OCI-LY1 (cell line): ENCODE measurements at regions not wholly inside any gene's neighbourhood (a gene's known extent, or its start where the extent isn't known, plus 50 kb on each side); places are given as distances from the start of the nearest gene placed in this dataset.

ENCODE experiments used
- H2AFZ ChIP-seq: fragments of 200-600 bp; sonication (generic), shearing (Covaris generic); 2 replicates; pipeline ENCODE4 v1.6.0; 2014; ENCODE audit warnings: antibody characterized with exemption, mild to moderate bottlenecking, low read length
- H3F3A ChIP-seq: fragments of 200-600 bp; sonication (generic), shearing (Covaris generic); 2 replicates; pipeline ENCODE4 v1.6.0; 2014; ENCODE audit warnings: mild to moderate bottlenecking, antibody characterized with exemption, low read length, moderate library complexity; ENCODE audit not compliant: insufficient read depth
- H3K27ac ChIP-seq: fragments of 200-600 bp; sonication (generic); 2 replicates; pipeline ENCODE4 v1.5.1; 2014; ENCODE audit warnings: low read length, mixed run types, mild to moderate bottlenecking, low read depth; ENCODE audit not compliant: poor library complexity, severe bottlenecking
- H3K27me3 ChIP-seq: fragments of 200-600 bp; sonication (generic); 2 replicates; pipeline ENCODE4 v1.6.0; 2014; ENCODE audit warnings: antibody characterized with exemption, mild to moderate bottlenecking, low read length, moderate library complexity; ENCODE audit not compliant: insufficient read depth
- H3K36me3 ChIP-seq: fragments of 200-600 bp; sonication (generic); 2 replicates; pipeline ENCODE4 v1.6.1; 2014; ENCODE audit warnings: mild to moderate bottlenecking, antibody characterized with exemption, low read length, moderate library complexity, mixed read lengths; ENCODE audit not compliant: insufficient read depth
- H3K4me1 ChIP-seq: fragments of 200-600 bp; sonication (generic); 2 replicates; pipeline ENCODE4 v1.5.1; 2014; ENCODE audit warnings: mild to moderate bottlenecking, low read length, moderate library complexity; ENCODE audit not compliant: insufficient read depth, severe bottlenecking
- H3K4me2 ChIP-seq: fragments of 200-600 bp; sonication (generic), shearing (Covaris generic); 2 replicates; pipeline ENCODE4 v1.6.1; 2014; ENCODE audit warnings: low read length
- H3K4me3 ChIP-seq: fragments of 200-600 bp; sonication (generic); 2 replicates; pipeline ENCODE4 v1.5.1; 2014; ENCODE audit warnings: low read length, low read depth, mild to moderate bottlenecking, mixed read lengths; ENCODE audit not compliant: poor library complexity, severe bottlenecking
- H3K79me2 ChIP-seq: fragments of 200-600 bp; shearing (Covaris generic); 2 replicates; pipeline ENCODE4 v1.6.1; 2016; ENCODE audit warnings: mixed run types, low read length, mixed read lengths; ENCODE audit not compliant: insufficient read depth
- H3K9ac ChIP-seq: fragments of 200-600 bp; sonication (generic), shearing (Covaris generic); 2 replicates; pipeline ENCODE4 v1.6.1; 2014; ENCODE audit warnings: mild to moderate bottlenecking, low read length, mixed read lengths
- H3K9me2 ChIP-seq: fragments of 200-600 bp; sonication (generic), shearing (Covaris generic); 2 replicates; pipeline ENCODE4 v1.6.1; 2014; ENCODE audit warnings: low read depth, mild to moderate bottlenecking, low read length, mixed read lengths
- H3K9me3 ChIP-seq: fragments of 200-600 bp; shearing (Covaris generic); 2 replicates; pipeline ENCODE4 v1.6.1; 2014; ENCODE audit warnings: low read length, mixed read lengths
- H4K20me1 ChIP-seq: fragments of 200-600 bp; sonication (generic), shearing (Covaris generic); 2 replicates; pipeline ENCODE4 v1.6.0; 2016; ENCODE audit warnings: mild to moderate bottlenecking, low read length; ENCODE audit not compliant: insufficient read depth
- EZH2 ChIP-seq: fragments of 200-600 bp; sonication (generic), shearing (Covaris generic); IDR thresholded peaks from 2 replicates; pipeline ENCODE4 v1.8.0; 2017; ENCODE audit warnings: borderline replicate concordance, mixed run types, mild to moderate bottlenecking, antibody characterized with exemption, low read length, moderate library complexity, mixed read lengths
- TF ChIP-seq, protein P1 (sequence below): fragments of 200-600 bp; sonication (generic), shearing (Covaris generic); IDR thresholded peaks from 2 replicates; pipeline ENCODE4 v1.5.1; 2017; ENCODE audit warnings: mild to moderate bottlenecking, antibody characterized with exemption, low read length, moderate library complexity, mixed read lengths

DNA sequence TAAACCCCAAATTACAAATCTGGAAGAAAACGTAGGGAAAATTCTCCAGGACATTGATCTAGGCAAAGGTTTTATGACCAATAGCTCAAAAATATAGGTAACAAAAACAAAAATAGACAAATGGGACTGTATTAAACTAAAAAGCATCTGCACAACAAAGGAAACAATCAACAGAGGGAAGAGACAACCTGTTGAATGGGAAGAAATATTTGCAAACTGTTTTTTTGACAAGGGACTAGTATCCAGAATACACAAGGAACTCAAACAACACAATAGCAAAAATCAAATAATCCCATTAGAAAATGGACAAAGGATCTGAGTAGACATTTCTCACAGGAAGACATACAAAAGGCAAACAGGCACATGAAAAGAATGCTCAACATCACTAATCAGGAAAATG lies 386.3 kb downstream of the ENC1 start:
- H3K9me2 ChIP-seq = no peaks in the 10 kb centered on the region
- H3K4me2 ChIP-seq = no peak overlapping the region
- H3K27me3 ChIP-seq = no peaks in the 10 kb centered on the region
- no peak overlapping the region for H3K27ac ChIP-seq
- no peaks in the 10 kb centered on the region for H3K4me1 ChIP-seq
- H3K36me3 ChIP-seq = no peaks in the 10 kb centered on the region
- H2AFZ ChIP-seq = no peak overlapping the region
- H3K9me3 ChIP-seq = no peaks in the 10 kb centered on the region
- H3K79me2 ChIP-seq = no peaks in the 10 kb centered on the region
- H3K4me3 ChIP-seq = no peak overlapping the region
- no peaks in the 10 kb centered on the region for H3F3A ChIP-seq
- H4K20me1 ChIP-seq = no peaks in the 10 kb centered on the region
- no peak overlapping the region for H3K9ac ChIP-seq
- no peak for TF ChIP-seq EZH2
- TF ChIP-seq, protein P1, sequence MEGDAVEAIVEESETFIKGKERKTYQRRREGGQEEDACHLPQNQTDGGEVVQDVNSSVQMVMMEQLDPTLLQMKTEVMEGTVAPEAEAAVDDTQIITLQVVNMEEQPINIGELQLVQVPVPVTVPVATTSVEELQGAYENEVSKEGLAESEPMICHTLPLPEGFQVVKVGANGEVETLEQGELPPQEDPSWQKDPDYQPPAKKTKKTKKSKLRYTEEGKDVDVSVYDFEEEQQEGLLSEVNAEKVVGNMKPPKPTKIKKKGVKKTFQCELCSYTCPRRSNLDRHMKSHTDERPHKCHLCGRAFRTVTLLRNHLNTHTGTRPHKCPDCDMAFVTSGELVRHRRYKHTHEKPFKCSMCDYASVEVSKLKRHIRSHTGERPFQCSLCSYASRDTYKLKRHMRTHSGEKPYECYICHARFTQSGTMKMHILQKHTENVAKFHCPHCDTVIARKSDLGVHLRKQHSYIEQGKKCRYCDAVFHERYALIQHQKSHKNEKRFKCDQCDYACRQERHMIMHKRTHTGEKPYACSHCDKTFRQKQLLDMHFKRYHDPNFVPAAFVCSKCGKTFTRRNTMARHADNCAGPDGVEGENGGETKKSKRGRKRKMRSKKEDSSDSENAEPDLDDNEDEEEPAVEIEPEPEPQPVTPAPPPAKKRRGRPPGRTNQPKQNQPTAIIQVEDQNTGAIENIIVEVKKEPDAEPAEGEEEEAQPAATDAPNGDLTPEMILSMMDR = no peak

DNA sequence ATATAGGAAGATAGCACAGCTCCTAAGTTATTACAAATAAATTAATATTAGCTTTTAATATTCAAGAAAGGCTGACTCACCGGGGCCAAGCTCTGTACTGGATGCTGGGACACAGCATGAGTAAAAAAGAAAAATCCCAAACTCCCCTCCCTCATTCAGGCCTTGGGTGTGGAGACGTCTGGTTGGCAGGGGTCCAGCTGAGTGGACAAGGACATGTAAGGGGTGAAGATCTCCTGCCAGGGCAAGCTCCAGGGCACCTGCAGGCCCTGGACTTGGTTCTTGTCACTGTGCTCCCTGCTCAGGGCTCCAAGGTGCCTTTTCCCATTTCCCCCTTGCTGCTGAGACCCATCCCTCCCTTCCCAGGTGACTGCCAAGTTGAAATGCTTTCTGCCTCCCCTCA lies 388.5 kb downstream of the ENC1 start:
- no peaks in the 10 kb centered on the region for H3K9me3 ChIP-seq
- no peak overlapping the region for H3K4me2 ChIP-seq
- no peak overlapping the region for H2AFZ ChIP-seq
- H3K9ac ChIP-seq = no peak overlapping the region
- no peaks in the 10 kb centered on the region for H3K36me3 ChIP-seq
- no peaks in the 10 kb centered on the region for H3K9me2 ChIP-seq
- H3F3A ChIP-seq = no peaks in the 10 kb centered on the region
- TF ChIP-seq, protein P1 = no peak
- no peak for TF ChIP-seq EZH2
- no peak overlapping the region for H3K27ac ChIP-seq
- no peak overlapping the region for H3K4me3 ChIP-seq
- H4K20me1 ChIP-seq = no peaks in the 10 kb centered on the region
- H3K4me1 ChIP-seq = no peaks in the 10 kb centered on the region
- H3K79me2 ChIP-seq = no peaks in the 10 kb centered on the region
- H3K27me3 ChIP-seq = no peaks in the 10 kb centered on the region

DNA sequence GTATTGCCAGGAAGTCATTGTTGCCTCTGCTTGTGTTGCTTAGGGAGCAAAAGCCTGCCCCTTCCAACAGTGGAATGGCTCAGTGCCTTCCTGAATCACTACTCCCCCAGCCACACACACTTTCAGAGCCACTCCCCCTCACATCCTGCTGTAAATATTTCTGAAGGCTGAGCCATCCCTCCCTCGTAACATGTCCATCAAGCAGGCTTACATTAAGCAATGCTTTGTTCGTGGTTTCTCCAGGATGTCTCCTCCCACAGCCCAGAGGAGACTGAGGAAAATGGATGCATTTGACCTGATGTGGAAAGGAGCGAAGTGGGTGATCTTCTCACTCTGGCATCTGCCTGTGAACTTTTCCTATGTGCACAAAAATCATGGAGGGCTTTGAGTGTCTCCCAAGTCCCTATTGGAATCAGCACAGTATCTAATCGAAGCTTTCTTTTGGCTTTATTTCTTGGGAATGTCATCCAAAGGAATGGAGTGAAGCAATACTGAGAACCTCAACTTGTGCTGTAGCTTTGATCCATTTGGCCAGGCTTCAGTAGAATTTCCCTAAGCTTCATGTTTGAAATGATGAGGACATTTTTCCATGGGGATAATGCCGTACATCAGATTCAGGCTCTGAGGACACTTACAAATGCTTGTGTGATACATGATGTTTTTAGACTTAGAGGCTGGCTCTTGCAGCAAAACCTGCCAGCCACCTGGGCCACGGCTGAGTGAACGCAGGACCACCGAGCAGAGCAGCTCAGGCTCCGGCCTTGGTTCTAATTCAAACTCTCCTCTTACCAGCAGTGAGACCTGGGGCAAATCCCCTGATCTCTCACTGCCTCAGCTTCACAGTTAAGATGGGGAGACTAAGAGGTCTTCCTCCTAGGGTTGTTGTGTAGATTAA lies 389.1 kb downstream of the ENC1 start:
- Histone ChIP-seq H4K20me1 (no peaks in the 10 kb centered on the region), H3K27me3 (no peaks in the 10 kb centered on the region), H3K9me3 (no peaks in the 10 kb centered on the region), H3K4me2 (no peak overlapping the region), H3K9ac (no peak overlapping the region), H3K27ac (no peak overlapping the region), H3K9me2 (no peaks in the 10 kb centered on the region), H3F3A (no peaks in the 10 kb centered on the region), H3K79me2 (no peaks in the 10 kb centered on the region), H3K4me3 (no peak overlapping the region), H2AFZ (no peak overlapping the region), H3K4me1 (no peaks in the 10 kb centered on the region), H3K36me3 (no peaks in the 10 kb centered on the region)
- no peak for TF ChIP-seq EZH2
- TF ChIP-seq, protein P1 = no peak
